Fibroblast of the aortic adventitia (primary cell): ENCODE measurements at regions not wholly inside any gene's neighbourhood (a gene's known extent, or its start where the extent isn't known, plus 50 kb on each side); places are given as distances from the start of the nearest gene placed in this dataset.

Experiments
- DNase-seq: peaks from one replicate; pipeline ENCODE4 v3.0.0-alpha.2; 2010; ENCODE audit warnings: low read depth
- H3K4me3 ChIP-seq: 2 replicates; pipeline ENCODE4 v1.5.1; 2011; ENCODE audit warnings: low read depth, mild to moderate bottlenecking, control low read depth, low read length, moderate library complexity
- CTCF ChIP-seq: IDR thresholded peaks from 2 replicates; pipeline ENCODE4 v1.5.1; 2011; ENCODE audit warnings: mild to moderate bottlenecking, low read length, control low read depth, inconsistent platforms; ENCODE audit not compliant: insufficient read depth

- no peak overlapping the region for H3K4me3 ChIP-seq
- no peak for DNase-seq
- no peak for TF ChIP-seq CTCF
These were observed 563.3 kb downstream of the IRX1 start for GRCh38 chr5:4158750-4159447.

GRCh38 chr5:4159681-4160080 lies 564.0 kb downstream of the IRX1 start:
- TF ChIP-seq CTCF, result no peak
- no peak overlapping the region for H3K4me3 ChIP-seq
- DNase-seq, result no peak

DNA sequence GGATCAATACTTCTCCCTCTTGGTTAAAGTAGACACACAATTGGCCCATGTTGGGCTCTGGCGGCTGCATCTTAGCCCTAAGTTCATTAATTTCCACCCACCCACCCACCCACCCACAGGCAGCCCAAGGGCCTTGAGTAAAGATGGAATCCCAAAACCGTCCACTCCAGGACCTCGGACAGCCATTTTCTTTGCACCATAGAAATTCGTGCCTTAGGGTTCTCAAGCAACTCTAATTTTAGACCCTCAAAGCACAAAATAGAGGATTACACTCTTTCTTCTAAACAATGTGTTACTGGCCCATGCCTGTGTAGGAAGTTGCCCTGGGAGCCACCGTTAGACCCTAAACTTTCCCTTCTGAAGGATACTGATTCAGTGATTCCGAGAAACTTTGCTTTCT lies 568.5 kb downstream of the IRX1 start:
- no peak overlapping the region for H3K4me3 ChIP-seq
- TF ChIP-seq CTCF, result no peak
- no peak for DNase-seq

DNA sequence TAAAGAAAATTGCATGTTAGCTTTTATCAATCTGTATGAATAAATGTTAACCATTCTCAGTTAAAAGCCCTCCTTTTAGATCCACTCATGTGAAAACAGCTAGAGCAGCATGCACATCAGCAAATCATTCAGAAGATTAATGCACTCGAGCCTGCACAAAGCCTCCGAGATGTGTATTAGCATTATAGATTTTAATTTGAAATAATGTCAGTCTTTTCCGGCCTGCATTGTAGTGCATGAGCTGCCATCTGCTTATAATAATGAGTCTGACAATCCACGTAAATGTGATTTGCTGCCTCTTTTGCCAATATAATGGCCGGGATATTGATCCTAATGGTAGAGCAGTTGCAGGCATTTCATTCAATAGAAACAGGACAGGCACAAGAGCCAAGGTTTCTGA lies 585.1 kb downstream of the IRX1 start:
- no peak overlapping the region for H3K4me3 ChIP-seq
- no peak for TF ChIP-seq CTCF
- DNase-seq, result no peak

- no peak for TF ChIP-seq CTCF
- no peak overlapping the region for H3K4me3 ChIP-seq
- DNase-seq, result no peak
These were observed 586.5 kb downstream of the IRX1 start for GRCh38 chr5:4182144-4182543.

DNA sequence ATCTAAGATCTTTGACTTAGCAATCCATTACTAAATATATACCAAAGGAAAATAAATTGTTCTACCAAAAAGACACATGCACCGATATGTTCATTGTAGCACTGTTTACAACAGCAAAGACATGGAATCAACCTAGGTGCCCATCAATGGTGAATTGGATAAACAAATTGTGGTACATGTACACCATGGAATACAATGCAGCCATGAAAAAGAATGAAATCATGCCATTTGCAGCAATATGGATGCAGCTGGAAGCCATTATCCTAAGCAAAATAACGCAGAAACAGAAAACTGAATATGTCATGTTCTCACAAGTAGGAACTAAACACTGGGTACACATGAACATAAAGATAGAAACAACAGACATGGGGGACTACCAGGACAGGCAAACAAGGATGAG lies 589.5 kb downstream of the IRX1 start:
- no peak for TF ChIP-seq CTCF

DNA sequence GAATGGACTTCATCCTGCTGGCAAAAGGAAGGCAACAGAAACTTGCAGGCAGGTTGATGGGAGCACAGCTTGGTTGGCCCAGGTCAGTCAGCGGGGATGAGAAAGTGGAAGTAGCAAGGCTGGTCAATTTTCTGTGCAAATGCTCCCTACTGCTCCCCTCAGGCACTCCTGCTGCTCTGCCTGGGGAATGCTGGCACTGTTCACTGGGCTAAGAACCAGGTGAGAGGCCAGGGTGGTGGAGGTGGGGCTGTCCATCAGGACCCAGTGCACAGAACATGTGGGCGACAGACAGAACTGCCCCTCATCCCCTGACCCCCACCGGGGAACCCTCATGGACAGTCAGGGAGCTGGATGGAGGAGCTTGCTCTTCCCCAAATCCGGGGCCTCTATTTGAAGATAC lies 593.1 kb downstream of the IRX1 start:
- H3K4me3 ChIP-seq, result no peak overlapping the region
- no peak for TF ChIP-seq CTCF
- no peak for DNase-seq

More for the DNA sequence above, 589.5 kb downstream of the IRX1 start:
- H3K4me3 ChIP-seq, result no peak overlapping the region
- no peak for DNase-seq
